Lower leg skin (tissue), 4 donors: ENCODE measurements at regions not wholly inside any gene's neighbourhood (a gene's known extent, or its start where the extent isn't known, plus 50 kb on each side); places are given as distances from the start of the nearest gene placed in this dataset.

Source experiments
- DNase-seq, 2 donors: peaks; one replicate each; pipeline ENCODE4 v3.0.0-alpha.2; 2019; ENCODE audit warnings: low spot score in 2 of 2
- H3K4me3 ChIP-seq: fragments of 200-600 bp; sonication (generic); 2 replicates; pipeline ENCODE4 v1.5.1; 2017; ENCODE audit warnings: mild to moderate bottlenecking, low read depth; ENCODE audit not compliant: poor library complexity, severe bottlenecking
- CTCF ChIP-seq, 3 donors: fragments of 450-650 bp; IDR thresholded peaks; one replicate each; pipeline ENCODE4 v1.5.1; 2016; ENCODE audit warnings: antibody characterized with exemption in 3 of 3, mild to moderate bottlenecking in 3 of 3, moderate library complexity in 2 of 3
- POLR2A ChIP-seq, 2 donors: fragments of 450-650 bp; IDR thresholded peaks; one replicate each; pipeline ENCODE4 v1.6.1; 2016 to 2017; ENCODE audit warnings: antibody characterized with exemption in 2 of 2, mild to moderate bottlenecking in 1 of 2, moderate library complexity in 1 of 2
- WGBS, 2 donors: methylation state at CpG; one replicate each; pipeline ENCODE4 v1.1.5; 2018; 5-methylcytosine and 5-hydroxymethylcytosine counted together
- intact Hi-C: fragments of 100-400 bp; cut with DNase I; formaldehyde crosslinking; loops from one replicate; pipeline ENCODE4 v1.15.0; 2023; ENCODE audit warnings: low total_unique reads

DNA sequence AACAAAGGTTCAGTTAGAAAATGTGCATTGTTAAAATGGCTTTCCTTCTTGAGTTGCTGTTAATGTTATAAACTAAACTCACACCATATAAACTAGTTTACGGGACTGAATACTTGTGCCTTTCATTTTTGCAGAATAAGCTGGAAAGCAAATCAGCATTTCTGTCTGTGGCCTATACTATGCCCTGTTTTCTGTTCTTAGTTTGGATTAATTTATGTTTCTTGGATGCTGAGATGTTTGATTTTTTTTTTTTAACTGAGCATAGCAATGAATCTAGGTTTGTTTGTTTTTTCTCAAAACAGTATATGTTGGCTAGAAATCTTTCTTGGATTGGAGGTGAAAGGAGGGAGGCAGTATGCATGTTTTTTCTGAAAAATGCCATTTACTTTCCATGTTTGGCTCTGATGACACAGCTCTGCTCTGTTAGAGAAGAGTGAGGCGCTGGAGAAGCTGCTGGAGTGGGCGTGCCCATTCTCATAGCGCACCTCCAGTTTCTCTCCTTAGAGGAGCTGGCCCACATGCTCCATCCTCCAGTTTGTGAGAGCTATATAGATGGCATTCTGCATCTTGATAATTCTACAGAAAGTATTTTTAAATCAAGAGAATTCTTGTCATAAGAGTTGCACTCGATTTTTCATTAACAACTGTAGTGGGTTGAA is 423.6 kb upstream of the TPM1 start:
- DNase-seq: no peak
- intact Hi-C loops: no loop called here
- no peak overlapping the region for H3K4me3 ChIP-seq
- 84 to 90% methylated on average over 5 of the region's 5 CpGs for WGBS, 2 donors
- no peak for TF ChIP-seq POLR2A (IDR thresholded peaks at IDR 0.05)
- TF ChIP-seq CTCF (IDR thresholded peaks at IDR 0.05): no peak

GRCh38 chr15:62619526-62619925 is 423.0 kb upstream of the TPM1 start:
- WGBS, 2 donors: 72 to 75% methylated on average over 3 of the region's 3 CpGs
- no peak for DNase-seq
- H3K4me3 ChIP-seq: no peak overlapping the region
- no peak for TF ChIP-seq POLR2A (IDR thresholded peaks at IDR 0.05)
- TF ChIP-seq CTCF (IDR thresholded peaks at IDR 0.05): no peak
- intact Hi-C loops: no loop called here

GRCh38 chr15:62622775-62623174 is 419.8 kb upstream of the TPM1 start:
- no peak for TF ChIP-seq CTCF (IDR thresholded peaks at IDR 0.05)
- TF ChIP-seq POLR2A (IDR thresholded peaks at IDR 0.05): no peak
- DNase-seq: no peak
- WGBS, 2 donors: 91 to 96% methylated on average over 4 of the region's 4 CpGs
- no peak overlapping the region for H3K4me3 ChIP-seq
- intact Hi-C loops: no loop called here

DNA sequence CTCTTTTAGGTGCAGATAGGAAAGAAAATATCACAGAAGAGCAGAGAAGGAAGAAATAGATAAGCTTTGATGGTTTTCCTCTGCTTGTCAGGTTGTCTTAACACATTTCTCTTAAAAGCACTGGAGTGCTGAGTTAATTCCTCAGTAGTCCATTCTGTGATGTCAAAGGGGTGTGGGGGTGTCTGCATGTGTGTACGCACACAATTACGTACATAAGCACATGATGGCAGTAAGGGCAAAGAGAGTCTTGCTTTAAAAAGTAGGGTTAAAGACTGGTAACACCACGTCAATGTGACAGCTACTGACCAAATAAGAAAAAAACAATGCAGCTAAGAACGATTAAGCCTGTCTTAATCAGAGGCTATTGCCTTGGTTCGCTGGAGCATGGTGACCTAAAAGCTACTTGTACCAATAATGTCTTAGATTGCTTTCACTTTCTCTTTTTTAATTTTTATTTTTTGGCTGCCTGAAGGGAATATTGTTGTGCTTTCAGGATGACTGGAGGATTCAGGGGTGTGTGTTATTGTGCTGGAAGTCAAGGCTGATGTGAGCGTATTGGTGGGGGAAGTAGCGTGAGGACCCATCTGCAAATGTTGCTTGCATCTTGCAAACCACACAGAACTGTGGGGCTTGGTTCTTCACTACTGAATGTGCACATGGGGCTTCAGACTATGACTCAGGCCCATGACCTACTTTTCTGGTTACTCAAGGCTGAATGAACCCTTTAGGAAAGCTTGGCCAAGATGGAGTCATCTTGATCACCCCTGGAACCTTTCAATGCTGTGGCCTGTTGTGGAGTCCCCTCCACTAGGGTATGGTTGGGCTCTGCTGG is 417.8 kb upstream of the TPM1 start:
- 51 to 52% methylated on average over 7 of the region's 7 CpGs for WGBS, 2 donors
- no peak overlapping the region for H3K4me3 ChIP-seq
- intact Hi-C loops: no loop called here
- TF ChIP-seq POLR2A (IDR thresholded peaks at IDR 0.05) (no peak), CTCF (IDR thresholded peaks at IDR 0.05) (no peak)
- DNase-seq: no peak

DNA sequence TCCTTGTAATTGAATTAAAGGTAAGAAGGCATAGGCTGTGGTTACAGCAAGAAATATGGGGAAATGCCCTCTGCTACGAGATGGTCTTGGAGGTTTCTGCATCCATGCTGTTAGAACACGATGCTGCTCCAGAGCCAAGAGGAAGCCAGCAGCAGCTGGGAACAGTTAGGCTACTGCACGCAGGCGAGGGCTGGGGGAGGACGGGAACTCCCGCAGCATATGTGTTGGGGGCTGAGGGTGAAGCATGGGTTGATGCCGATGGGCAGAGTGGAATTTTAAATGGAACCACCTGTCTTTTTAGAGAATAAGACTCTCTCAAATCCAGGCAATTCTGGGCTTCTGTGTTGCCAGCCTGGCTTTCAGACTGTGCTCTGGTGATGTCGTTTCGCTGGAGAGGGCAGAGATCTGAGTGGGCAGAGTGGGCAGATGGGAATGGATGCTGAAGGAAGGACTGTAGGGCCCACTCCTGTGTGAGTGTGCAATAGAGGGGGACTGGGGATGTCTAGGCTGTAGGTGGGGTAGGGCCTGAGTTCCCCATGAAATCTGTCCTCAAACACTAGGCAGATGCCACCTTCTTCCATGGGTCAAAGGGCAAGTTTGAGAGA is 417.0 kb upstream of the TPM1 start:
- no peak for TF ChIP-seq CTCF (IDR thresholded peaks at IDR 0.05)
- no peak for TF ChIP-seq POLR2A (IDR thresholded peaks at IDR 0.05)

More for the DNA sequence above, 417.0 kb upstream of the TPM1 start:
- 42 to 66% methylated on average over 9 of the region's 9 CpGs for WGBS, 2 donors
- intact Hi-C loops: no loop called here
- H3K4me3 ChIP-seq: no peak overlapping the region
- DNase-seq: no peak
